HL-60 (cell line): ENCODE measurements at regions not wholly inside any gene's neighbourhood (a gene's known extent, or its start where the extent isn't known, plus 50 kb on each side); places are given as distances from the start of the nearest gene placed in this dataset.

Experiments used
- DNase-seq, 2 experiments: peaks; one replicate each; pipeline ENCODE4 v3.0.0-alpha.2; 2010 to 2020; ENCODE audit warnings: low read depth in 1 of 2, low spot score in 1 of 2
- H3K27ac ChIP-seq: fragments of 250-450 bp; sonication (Bioruptor Pico); replicated peaks from 2 replicates; pipeline ENCODE4 v1.5.1; 2020; ENCODE audit warnings: mild to moderate bottlenecking, moderate library complexity
- H3K27me3 ChIP-seq: fragments of 250-450 bp; sonication (Bioruptor Pico); 2 replicates; pipeline ENCODE4 v1.5.1; 2021; ENCODE audit warnings: mild to moderate bottlenecking, moderate library complexity; ENCODE audit not compliant: insufficient read depth, poor library complexity, severe bottlenecking
- H3K4me3 ChIP-seq: replicated peaks from 2 replicates; pipeline ENCODE4 v1.5.1; 2011; ENCODE audit warnings: mild to moderate bottlenecking, control low read depth, low read length; ENCODE audit not compliant: insufficient read depth
- CTCF ChIP-seq: IDR thresholded peaks from one replicate; pipeline ENCODE4 v1.5.1; 2011; ENCODE audit warnings: low read length, control low read depth, inconsistent platforms; ENCODE audit not compliant: insufficient read depth
- GABPA ChIP-seq: IDR thresholded peaks from 2 replicates; pipeline ENCODE4 v1.6.1; 2012; ENCODE audit warnings: low read depth
- POLR2AphosphoS5 ChIP-seq: IDR thresholded peaks from 2 replicates; pipeline ENCODE4 v1.6.1; 2012; ENCODE audit warnings: low read depth
- REST ChIP-seq: IDR thresholded peaks from 2 replicates; pipeline ENCODE4 v1.6.1; 2012; ENCODE audit warnings: low read depth; ENCODE audit not compliant: insufficient replicate concordance
- SPI1 ChIP-seq: IDR thresholded peaks from 2 replicates; pipeline ENCODE4 v1.6.1; 2012; ENCODE audit warnings: low read depth, mild to moderate bottlenecking, borderline replicate concordance

GRCh38 chr11:95327273-95327948, 96.4 kb upstream of the SESN3 start:
- H3K27me3 ChIP-seq, result no peaks in the 10 kb centered on the region
- no peak overlapping the region for H3K27ac ChIP-seq
- no peak for DNase-seq
- TF ChIP-seq CTCF (no peak), SPI1 (no peak), REST (no peak), GABPA (no peak), POLR2AphosphoS5 (no peak)
- no peak overlapping the region for H3K4me3 ChIP-seq

- no peak for DNase-seq
- no peak for TF ChIP-seq POLR2AphosphoS5
- TF ChIP-seq SPI1, result no peak
- no peak for TF ChIP-seq CTCF
- no peak overlapping the region for H3K4me3 ChIP-seq
Measured at GRCh38 chr11:95325777-95326258, 94.8 kb upstream of the SESN3 start.

GRCh38 chr11:95324826-95325225, 93.8 kb upstream of the SESN3 start:
- H3K4me3 ChIP-seq, result no peak overlapping the region
- no peaks in the 10 kb centered on the region for H3K27me3 ChIP-seq
- TF ChIP-seq REST (no peak), GABPA (no peak), CTCF (no peak), SPI1 (no peak), POLR2AphosphoS5 (no peak)
- H3K27ac ChIP-seq, result no peak overlapping the region
- no peak for DNase-seq

More at GRCh38 chr11:95325777-95326258, 94.8 kb upstream of the SESN3 start:
- Histone ChIP-seq H3K27ac (no peak overlapping the region), H3K27me3 (no peaks in the 10 kb centered on the region)

GRCh38 chr11:95322539-95322938, 91.5 kb upstream of the SESN3 start:
- no peak for DNase-seq
- Histone ChIP-seq H3K4me3 (no peak overlapping the region), H3K27ac (no peak overlapping the region), H3K27me3 (no peaks in the 10 kb centered on the region)
- TF ChIP-seq GABPA, result no peak
- TF ChIP-seq SPI1, result no peak
- no peak for TF ChIP-seq CTCF
- no peak for TF ChIP-seq POLR2AphosphoS5
- TF ChIP-seq REST, result no peak
